ENCODE measurements at regions not wholly inside any gene's neighbourhood (a gene's known extent, or its start where the extent isn't known, plus 50 kb on each side); places are given as distances from the start of the nearest gene placed in this dataset.

DNA sequence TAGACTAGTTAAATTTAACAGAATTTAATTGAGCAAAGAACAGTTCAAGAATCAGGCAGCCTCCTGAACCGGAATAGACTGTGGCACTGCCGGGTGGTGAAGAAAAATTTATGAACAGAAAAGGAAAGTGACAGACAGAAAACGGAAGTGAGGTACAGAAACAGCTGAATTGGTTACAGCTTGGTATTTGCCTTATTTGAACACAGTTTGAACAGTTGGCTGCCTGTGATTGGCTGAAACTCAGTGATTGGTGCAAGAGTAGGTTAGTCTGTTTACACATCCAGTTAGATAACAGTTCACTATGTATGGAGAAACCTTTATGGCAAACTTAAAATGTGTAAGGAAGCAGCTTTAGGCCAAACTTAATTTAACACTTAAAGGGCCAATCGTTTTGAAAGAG, 116.0 kb upstream of the CITED2 start (continued):
- TF ChIP-seq SNRNP70 (optimal IDR thresholded peaks at IDR 0.05; ENCODE audit: low read depth, low read length) (no peak), EP300 (IDR thresholded peaks at IDR 0.05; ENCODE audit: low read length) (peak; percentile 48), BCL6 (CRISPR knock-in tag; IDR thresholded peaks at IDR 0.05) (no peak), ARHGAP35 (IDR thresholded peaks at IDR 0.05; ENCODE audit: partially characterized antibody) (no peak), HDAC2 (IDR thresholded peaks at IDR 0.05) (no peak), POLR3G (IDR thresholded peaks at IDR 0.05; ENCODE audit: extremely low read depth, insufficient read length, insufficient replicate concordance) (no peak), E2F8 (IDR thresholded peaks at IDR 0.05; ENCODE audit: low read depth, partially characterized antibody) (no peak), CREB3L1 (IDR thresholded peaks at IDR 0.05; ENCODE audit: borderline replicate concordance, low read depth) (no peak), PYGO2 (tag; IDR thresholded peaks at IDR 0.05) (no peak), TEAD2 (tag; IDR thresholded peaks at IDR 0.05) (0 out of 2 replicates have a peak, but pooled peaks have one; percentile 51), CBX3 (IDR thresholded peaks at IDR 0.05; ENCODE audit: borderline replicate concordance in 1 of 2, low read length in 2 of 2) (peak in 1 of 2 experiments; percentile 67; a peak in 1 of 3 replicates), MYBL2 (IDR thresholded peaks at IDR 0.05; ENCODE audit: low read depth) (peak; percentile 98), MYBL2 (CRISPR knock-in tag; IDR thresholded peaks at IDR 0.05; ENCODE audit: borderline replicate concordance) (no peak), TCF3 (CRISPR knock-in tag; IDR thresholded peaks at IDR 0.05) (no peak), CGGBP1 (CRISPR knock-in tag; IDR thresholded peaks at IDR 0.05) (no peak), CREM (IDR thresholded peaks at IDR 0.05; ENCODE audit: low read depth) (peak; percentile 25; the same call in 1 of the 2 replicates)
- TF ChIP-seq, protein P1, sequence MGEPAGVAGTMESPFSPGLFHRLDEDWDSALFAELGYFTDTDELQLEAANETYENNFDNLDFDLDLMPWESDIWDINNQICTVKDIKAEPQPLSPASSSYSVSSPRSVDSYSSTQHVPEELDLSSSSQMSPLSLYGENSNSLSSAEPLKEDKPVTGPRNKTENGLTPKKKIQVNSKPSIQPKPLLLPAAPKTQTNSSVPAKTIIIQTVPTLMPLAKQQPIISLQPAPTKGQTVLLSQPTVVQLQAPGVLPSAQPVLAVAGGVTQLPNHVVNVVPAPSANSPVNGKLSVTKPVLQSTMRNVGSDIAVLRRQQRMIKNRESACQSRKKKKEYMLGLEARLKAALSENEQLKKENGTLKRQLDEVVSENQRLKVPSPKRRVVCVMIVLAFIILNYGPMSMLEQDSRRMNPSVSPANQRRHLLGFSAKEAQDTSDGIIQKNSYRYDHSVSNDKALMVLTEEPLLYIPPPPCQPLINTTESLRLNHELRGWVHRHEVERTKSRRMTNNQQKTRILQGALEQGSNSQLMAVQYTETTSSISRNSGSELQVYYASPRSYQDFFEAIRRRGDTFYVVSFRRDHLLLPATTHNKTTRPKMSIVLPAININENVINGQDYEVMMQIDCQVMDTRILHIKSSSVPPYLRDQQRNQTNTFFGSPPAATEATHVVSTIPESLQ (CRISPR knock-in tag; IDR thresholded peaks at IDR 0.05), result no peak
- TF ChIP-seq, protein P2, sequence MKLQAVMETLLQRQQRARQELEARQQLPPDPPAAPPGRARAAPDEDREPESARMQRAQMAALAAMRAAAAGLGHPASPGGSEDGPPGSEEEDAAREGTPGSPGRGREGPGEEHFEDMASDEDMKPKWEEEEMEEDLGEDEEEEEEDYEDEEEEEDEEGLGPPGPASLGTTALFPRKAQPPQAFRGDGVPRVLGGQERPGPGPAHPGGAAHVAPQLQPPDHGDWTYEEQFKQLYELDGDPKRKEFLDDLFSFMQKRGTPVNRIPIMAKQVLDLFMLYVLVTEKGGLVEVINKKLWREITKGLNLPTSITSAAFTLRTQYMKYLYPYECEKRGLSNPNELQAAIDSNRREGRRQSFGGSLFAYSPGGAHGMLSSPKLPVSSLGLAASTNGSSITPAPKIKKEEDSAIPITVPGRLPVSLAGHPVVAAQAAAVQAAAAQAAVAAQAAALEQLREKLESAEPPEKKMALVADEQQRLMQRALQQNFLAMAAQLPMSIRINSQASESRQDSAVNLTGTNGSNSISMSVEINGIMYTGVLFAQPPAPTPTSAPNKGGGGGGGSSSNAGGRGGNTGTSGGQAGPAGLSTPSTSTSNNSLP (IDR thresholded peaks at IDR 0.05; ENCODE audit: borderline replicate concordance, low read depth, low read length), result no peak
- TF ChIP-seq, protein P3, sequence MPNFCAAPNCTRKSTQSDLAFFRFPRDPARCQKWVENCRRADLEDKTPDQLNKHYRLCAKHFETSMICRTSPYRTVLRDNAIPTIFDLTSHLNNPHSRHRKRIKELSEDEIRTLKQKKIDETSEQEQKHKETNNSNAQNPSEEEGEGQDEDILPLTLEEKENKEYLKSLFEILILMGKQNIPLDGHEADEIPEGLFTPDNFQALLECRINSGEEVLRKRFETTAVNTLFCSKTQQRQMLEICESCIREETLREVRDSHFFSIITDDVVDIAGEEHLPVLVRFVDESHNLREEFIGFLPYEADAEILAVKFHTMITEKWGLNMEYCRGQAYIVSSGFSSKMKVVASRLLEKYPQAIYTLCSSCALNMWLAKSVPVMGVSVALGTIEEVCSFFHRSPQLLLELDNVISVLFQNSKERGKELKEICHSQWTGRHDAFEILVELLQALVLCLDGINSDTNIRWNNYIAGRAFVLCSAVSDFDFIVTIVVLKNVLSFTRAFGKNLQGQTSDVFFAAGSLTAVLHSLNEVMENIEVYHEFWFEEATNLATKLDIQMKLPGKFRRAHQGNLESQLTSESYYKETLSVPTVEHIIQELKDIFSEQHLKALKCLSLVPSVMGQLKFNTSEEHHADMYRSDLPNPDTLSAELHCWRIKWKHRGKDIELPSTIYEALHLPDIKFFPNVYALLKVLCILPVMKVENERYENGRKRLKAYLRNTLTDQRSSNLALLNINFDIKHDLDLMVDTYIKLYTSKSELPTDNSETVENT (CRISPR knock-in tag; IDR thresholded peaks at IDR 0.05), result no peak

All from K562 (cell line).